ENCODE measurements at regions not wholly inside any gene's neighbourhood (a gene's known extent, or its start where the extent isn't known, plus 50 kb on each side); places are given as distances from the start of the nearest gene placed in this dataset.

DNA sequence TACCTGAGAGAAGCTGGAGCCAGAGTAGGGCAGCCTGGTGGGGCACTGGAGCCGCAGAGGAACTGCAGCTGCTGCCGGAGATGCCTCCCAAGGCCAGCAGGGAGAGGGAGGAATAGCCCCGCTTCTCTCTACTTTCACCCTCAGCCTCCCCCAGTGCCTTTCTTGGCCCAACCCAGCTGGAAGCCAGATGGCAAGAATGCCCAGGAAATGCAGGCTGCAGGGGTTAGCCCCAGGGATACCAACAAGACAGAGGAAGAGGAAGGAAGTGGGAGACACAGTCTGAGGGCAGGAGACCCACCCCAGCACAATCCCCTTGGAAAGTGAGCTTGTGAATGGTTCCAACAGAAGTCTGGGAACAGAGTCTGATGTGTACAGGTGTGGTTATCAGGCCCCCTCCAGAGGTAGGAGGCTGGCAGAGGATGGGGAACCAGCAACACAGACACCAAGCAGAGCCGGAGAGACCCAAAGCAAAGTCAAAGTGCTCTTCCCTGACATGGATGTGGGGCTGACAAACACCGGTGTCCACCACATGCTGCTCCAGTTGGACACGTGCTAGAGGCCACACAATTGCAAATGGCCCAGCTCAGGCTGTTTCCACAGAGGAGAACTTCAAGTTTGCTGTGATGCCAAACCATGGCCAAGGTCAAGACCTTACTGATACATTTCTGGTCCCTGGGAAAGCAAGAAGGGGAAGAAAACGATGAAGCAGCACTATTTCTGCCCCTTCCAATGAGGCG lies 418.8 kb upstream of the PROK2 start:
- Histone ChIP-seq H3K27me3 (no peaks in the 10 kb centered on the region), H3K4me2 (peak overlapping the region; percentile 22; the same call in 1 of the 2 replicates), H3K9me3 (peaks cover 11% of the 10 kb centered on the region), H3K9ac (no peak overlapping the region), H3K4me3 (no peak overlapping the region), H3K4me1 (peaks cover 13% of the 10 kb centered on the region), H4K20me1 (no peaks in the 10 kb centered on the region), H3K27ac (no peak overlapping the region), H3K36me3 (no peaks in the 10 kb centered on the region)
- TF ChIP-seq Cebpa-rat (IDR thresholded peaks at IDR 0.05): no peak

DNA sequence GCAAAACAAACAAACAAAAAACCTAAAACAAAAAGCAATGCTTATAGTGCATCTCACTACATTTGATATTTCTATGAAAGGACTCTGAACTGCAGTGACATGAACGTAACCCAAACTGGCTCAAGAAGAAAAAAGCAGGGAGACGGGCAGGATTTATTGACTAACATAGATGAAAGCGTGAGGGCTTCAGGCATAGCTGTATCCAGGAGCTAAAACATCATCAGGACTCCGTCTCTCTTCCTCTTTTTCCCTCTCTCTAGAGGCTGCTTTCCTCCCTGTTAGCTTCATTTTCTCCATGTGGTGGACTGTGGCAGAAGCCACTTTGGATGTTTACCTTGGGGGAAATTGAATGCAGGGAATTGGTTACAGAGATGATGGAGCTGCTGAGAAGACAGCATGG lies 418.2 kb upstream of the PROK2 start:
- 0 out of 2 replicates have a peak overlapping the region, but pooled peaks have one; percentile 22 for H3K4me2 ChIP-seq

DNA sequence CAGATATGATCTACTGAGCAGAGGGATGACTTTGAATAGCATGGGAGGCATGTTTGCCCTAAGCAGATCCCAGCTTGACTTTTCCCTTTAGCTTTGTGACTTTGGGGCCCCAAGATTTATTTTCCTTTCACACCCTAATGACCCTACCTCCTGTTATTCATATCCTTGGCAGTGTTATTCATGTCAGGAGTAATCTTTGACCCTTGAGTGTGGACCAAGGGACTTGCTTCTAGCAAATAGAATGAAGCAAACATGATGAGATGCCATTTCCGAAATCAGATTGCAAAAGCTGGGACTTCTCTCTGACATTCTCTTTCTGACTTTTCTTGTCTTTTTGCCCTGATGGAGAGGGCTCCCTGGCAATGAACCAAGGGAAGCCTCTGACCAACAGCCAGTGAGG lies 415.4 kb upstream of the PROK2 start:
- no peak overlapping the region for H3K9ac ChIP-seq
- no peak overlapping the region for H3K4me2 ChIP-seq
- H3K4me1 ChIP-seq: peaks cover 13% of the 10 kb centered on the region
- no peaks in the 10 kb centered on the region for H4K20me1 ChIP-seq
- H3K27me3 ChIP-seq: no peaks in the 10 kb centered on the region
- H3K4me3 ChIP-seq: no peak overlapping the region
- H3K9me3 ChIP-seq: peaks cover 11% of the 10 kb centered on the region
- TF ChIP-seq Cebpa-rat (IDR thresholded peaks at IDR 0.05): no peak
- H3K27ac ChIP-seq: no peak overlapping the region
- no peaks in the 10 kb centered on the region for H3K36me3 ChIP-seq

More for the DNA sequence above, 418.2 kb upstream of the PROK2 start:
- Histone ChIP-seq H4K20me1 (no peaks in the 10 kb centered on the region), H3K27ac (no peak overlapping the region), H3K9me3 (peaks cover 11% of the 10 kb centered on the region), H3K36me3 (no peaks in the 10 kb centered on the region), H3K4me3 (no peak overlapping the region), H3K9ac (no peak overlapping the region), H3K4me1 (peaks cover 13% of the 10 kb centered on the region), H3K27me3 (no peaks in the 10 kb centered on the region)
- TF ChIP-seq Cebpa-rat (IDR thresholded peaks at IDR 0.05): no peak

DNA sequence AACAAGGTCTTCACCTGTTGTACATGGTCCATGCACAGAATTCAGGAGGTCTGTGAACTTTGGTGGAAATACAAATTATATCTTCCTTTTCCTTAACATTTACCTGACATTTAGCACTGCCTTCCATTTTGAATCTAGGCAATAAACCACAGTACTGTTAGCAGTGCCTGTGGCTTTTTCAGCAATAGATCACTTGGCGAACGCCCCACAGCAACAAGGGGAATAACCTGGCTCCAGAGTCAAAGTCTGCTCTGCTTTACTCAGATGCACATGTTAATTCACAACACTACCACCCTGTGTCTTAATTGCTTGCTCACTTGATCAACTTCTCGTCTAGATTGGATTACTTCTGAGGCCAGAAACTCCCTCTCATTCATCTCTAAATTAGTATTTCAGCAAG lies 414.6 kb upstream of the PROK2 start:
- Histone ChIP-seq H3K27ac (no peak overlapping the region), H3K4me2 (no peak overlapping the region), H3K36me3 (no peaks in the 10 kb centered on the region), H3K4me3 (no peak overlapping the region), H3K9ac (no peak overlapping the region), H3K4me1 (peaks cover 7% of the 10 kb centered on the region), H3K27me3 (no peaks in the 10 kb centered on the region), H4K20me1 (no peaks in the 10 kb centered on the region), H3K9me3 (peaks cover 11% of the 10 kb centered on the region)
- TF ChIP-seq Cebpa-rat (IDR thresholded peaks at IDR 0.05): no peak

DNA sequence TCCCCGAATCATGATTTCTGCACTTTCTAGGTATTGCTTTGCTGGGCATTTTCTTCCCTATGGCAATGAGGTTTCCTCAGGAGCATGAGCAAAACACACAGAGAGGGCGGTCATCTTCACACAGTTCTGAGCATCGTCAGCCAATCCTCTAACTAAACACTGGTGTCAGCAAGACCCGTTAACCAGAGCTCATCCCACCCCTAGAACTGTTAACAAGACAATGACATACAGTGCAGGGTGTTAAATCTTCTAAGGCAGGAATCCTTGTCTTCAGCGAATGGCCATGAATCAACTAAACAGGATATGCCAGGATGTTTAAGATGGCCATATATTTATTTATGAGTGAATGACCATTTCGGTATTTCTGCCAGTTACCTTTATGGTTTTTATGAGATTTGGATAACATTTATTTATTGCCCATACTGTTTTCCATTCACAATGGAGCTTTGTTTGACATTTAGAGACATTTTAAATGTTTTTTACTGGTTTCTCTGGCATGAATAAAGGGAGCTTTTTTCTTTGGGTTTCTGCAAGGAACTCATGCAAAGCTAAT lies 411.5 kb upstream of the PROK2 start:
- H3K4me1 ChIP-seq: no peaks in the 10 kb centered on the region
- H3K4me2 ChIP-seq: no peak overlapping the region
- peaks cover 17% of the 10 kb centered on the region for H3K9me3 ChIP-seq
- no peaks in the 10 kb centered on the region for H3K27me3 ChIP-seq
- TF ChIP-seq Cebpa-rat (IDR thresholded peaks at IDR 0.05): no peak
- H4K20me1 ChIP-seq: no peaks in the 10 kb centered on the region
- no peak overlapping the region for H3K9ac ChIP-seq
- H3K36me3 ChIP-seq: no peaks in the 10 kb centered on the region
- no peak overlapping the region for H3K4me3 ChIP-seq
- H3K27ac ChIP-seq: no peak overlapping the region

DNA sequence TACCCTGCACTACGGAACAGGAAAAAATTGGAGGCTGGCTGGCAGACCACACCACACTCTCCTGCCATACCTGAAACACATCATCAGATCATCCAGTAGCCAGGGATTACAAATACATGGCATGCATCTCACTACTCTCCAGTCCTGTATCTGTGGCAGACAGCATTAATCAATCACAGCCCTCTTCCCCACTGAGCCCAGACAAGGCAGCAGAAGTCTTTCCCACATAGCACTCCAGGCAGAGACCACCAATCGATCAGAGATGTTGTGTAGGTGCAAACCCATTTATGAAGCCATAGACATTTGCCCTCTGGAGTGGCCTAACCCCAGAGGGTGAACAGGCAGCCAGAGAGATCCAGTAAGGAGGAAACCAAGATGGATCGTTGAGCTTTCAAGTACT lies 410.9 kb upstream of the PROK2 start:
- H3K36me3 ChIP-seq: no peaks in the 10 kb centered on the region
- no peak overlapping the region for H3K9ac ChIP-seq
- H3K4me3 ChIP-seq: no peak overlapping the region
- H3K4me1 ChIP-seq: no peaks in the 10 kb centered on the region
- H4K20me1 ChIP-seq: no peaks in the 10 kb centered on the region
- no peak for TF ChIP-seq Cebpa-rat (IDR thresholded peaks at IDR 0.05)
- H3K9me3 ChIP-seq: peaks cover 14% of the 10 kb centered on the region
- no peak overlapping the region for H3K4me2 ChIP-seq
- H3K27me3 ChIP-seq: no peaks in the 10 kb centered on the region
- H3K27ac ChIP-seq: no peak overlapping the region

DNA sequence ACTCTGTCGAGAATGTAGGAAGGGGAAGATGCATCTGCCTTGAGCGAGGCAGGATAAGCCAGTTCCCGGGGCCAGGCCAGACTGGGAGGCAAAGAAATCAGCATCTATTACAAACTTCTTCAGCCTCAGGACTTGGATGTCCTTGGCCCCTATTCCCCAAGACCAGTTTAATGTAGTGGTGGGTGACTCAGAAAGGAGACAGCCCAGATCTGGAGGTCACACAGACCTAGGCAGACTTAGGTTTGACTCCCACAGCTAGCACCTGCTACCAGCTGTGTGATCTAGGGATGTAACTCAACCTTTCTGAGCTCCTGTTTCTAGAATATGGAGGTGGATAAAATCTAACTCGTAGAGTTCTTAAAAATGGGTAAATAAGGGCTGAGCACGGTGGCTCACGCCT lies 409.5 kb upstream of the PROK2 start:
- TF ChIP-seq Cebpa-rat (IDR thresholded peaks at IDR 0.05): no peak
- no peak overlapping the region for H3K4me3 ChIP-seq

DNA sequence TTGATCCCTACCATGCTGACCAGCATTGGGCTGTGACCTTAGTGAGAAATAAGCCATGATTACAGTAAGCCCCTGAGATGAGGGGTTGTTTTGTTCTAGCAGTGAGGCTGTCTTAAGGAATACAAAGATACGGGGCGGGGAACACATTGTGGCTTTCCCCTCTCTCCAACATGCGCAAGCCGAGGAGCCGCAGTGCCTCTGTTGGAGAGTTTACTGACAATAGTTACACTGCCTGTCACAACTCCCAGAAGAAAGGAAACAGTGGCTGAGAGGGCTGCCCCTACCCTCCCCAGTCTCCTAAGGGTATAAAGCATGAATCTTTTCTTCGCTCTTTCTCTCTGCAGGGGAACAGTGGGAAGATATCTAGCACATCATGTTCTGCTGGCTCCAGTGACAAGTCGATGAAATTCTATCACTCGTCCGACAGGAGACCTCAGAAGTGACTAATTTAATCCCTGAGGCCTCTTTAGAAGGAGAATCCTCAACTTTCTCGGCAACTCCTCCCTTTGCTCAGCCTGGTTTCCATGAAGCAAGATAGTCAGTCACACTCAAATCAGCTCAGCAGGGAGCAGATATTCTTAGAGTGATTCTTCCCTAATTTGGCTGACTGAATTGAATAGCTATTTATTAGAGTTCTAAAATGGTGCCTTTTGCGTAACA lies 409.0 kb upstream of the PROK2 start:
- no peaks in the 10 kb centered on the region for H3K27me3 ChIP-seq
- H3K27ac ChIP-seq: no peak overlapping the region

More for the DNA sequence above, 409.5 kb upstream of the PROK2 start:
- no peak overlapping the region for H3K27ac ChIP-seq
- no peak overlapping the region for H3K9ac ChIP-seq
- no peaks in the 10 kb centered on the region for H3K27me3 ChIP-seq
- H3K9me3 ChIP-seq: peaks cover 6% of the 10 kb centered on the region; the same call in 1 of the 2 replicates
- H4K20me1 ChIP-seq: no peaks in the 10 kb centered on the region
- no peak overlapping the region for H3K4me2 ChIP-seq
- no peaks in the 10 kb centered on the region for H3K36me3 ChIP-seq
- H3K4me1 ChIP-seq: no peaks in the 10 kb centered on the region

DNA sequence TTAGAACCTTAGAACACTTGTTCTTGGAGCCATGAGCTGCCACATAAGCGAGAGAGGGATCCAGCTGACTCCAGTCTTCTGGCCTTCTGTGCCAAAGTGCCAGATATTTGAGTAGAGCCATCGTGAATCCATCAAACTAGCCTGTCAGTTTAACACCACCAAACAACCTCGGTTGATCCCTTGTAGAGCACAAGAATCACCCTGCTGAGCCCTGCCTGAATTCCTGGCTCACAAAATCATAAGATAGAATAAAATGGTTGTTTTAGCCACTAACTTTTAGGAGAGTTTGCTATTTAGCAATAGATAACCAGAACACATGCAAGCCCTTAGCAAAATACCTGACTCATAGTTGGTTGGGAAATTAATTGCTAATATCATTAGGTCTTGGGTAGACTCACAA lies 407.6 kb upstream of the PROK2 start:
- H3K27me3 ChIP-seq: no peaks in the 10 kb centered on the region
- no peaks in the 10 kb centered on the region for H3K36me3 ChIP-seq
- peaks cover 6% of the 10 kb centered on the region; the same call in 1 of the 2 replicates for H3K9me3 ChIP-seq
- H3K27ac ChIP-seq: no peak overlapping the region
- no peak for TF ChIP-seq Cebpa-rat (IDR thresholded peaks at IDR 0.05)
- H3K4me2 ChIP-seq: no peak overlapping the region
- H3K4me1 ChIP-seq: no peaks in the 10 kb centered on the region
- H3K9ac ChIP-seq: no peak overlapping the region
- no peaks in the 10 kb centered on the region for H4K20me1 ChIP-seq
- no peak overlapping the region for H3K4me3 ChIP-seq

More for the DNA sequence above, 409.0 kb upstream of the PROK2 start:
- Histone ChIP-seq H3K36me3 (no peaks in the 10 kb centered on the region), H3K4me3 (no peak overlapping the region), H3K9me3 (peaks cover 6% of the 10 kb centered on the region; the same call in 1 of the 2 replicates), H3K4me1 (no peaks in the 10 kb centered on the region), H3K9ac (no peak overlapping the region), H3K4me2 (no peak overlapping the region), H4K20me1 (no peaks in the 10 kb centered on the region)
- TF ChIP-seq Cebpa-rat (IDR thresholded peaks at IDR 0.05): no peak

All from BLaER1 (cell line).